Activated T-helper 2 cell treated with anti-CD3 and anti-CD28 coated beads, Interferon-gamma antibody, Interleukin-2, Interleukin-4, amounts not matched to agents 10 μg/mL and 5 μg/mL and 100 μg/mL, durations not matched to agents 14 hours and 24 hours and 36 hours (primary cell): ENCODE measurements at regions not wholly inside any gene's neighbourhood (a gene's known extent, or its start where the extent isn't known, plus 50 kb on each side); places are given as distances from the start of the nearest gene placed in this dataset.

Experiments used
- DNase-seq: peaks from one replicate; pipeline ENCODE4 v3.0.0; 2021; ENCODE audit warnings: low spot score
- H3K27ac Mint-ChIP-seq: one replicate; pipeline ENCODE4 v1.8.0; 2021; ENCODE audit warnings: mixed read lengths
- H3K27me3 Mint-ChIP-seq: one replicate; pipeline ENCODE4 v1.8.0; 2021; ENCODE audit warnings: low read depth, mixed read lengths
- H3K36me3 Mint-ChIP-seq: one replicate; pipeline ENCODE4 v1.8.0; 2021; ENCODE audit warnings: low read depth, mixed read lengths
- H3K4me1 Mint-ChIP-seq: one replicate; pipeline ENCODE4 v1.8.0; 2021; ENCODE audit warnings: low read depth, mixed read lengths
- H3K4me3 Mint-ChIP-seq: one replicate; pipeline ENCODE4 v1.8.0; 2021; ENCODE audit warnings: low read depth, mild to moderate bottlenecking, moderate library complexity, mixed read lengths
- H3K9me3 Mint-ChIP-seq: one replicate; pipeline ENCODE4 v1.8.0; 2021; ENCODE audit warnings: mixed read lengths
- intact Hi-C: fragments of 100-400 bp; cut with micrococcal nuclease; formaldehyde crosslinking; loops from one replicate; pipeline ENCODE4 v1.15.1; 2023

DNA sequence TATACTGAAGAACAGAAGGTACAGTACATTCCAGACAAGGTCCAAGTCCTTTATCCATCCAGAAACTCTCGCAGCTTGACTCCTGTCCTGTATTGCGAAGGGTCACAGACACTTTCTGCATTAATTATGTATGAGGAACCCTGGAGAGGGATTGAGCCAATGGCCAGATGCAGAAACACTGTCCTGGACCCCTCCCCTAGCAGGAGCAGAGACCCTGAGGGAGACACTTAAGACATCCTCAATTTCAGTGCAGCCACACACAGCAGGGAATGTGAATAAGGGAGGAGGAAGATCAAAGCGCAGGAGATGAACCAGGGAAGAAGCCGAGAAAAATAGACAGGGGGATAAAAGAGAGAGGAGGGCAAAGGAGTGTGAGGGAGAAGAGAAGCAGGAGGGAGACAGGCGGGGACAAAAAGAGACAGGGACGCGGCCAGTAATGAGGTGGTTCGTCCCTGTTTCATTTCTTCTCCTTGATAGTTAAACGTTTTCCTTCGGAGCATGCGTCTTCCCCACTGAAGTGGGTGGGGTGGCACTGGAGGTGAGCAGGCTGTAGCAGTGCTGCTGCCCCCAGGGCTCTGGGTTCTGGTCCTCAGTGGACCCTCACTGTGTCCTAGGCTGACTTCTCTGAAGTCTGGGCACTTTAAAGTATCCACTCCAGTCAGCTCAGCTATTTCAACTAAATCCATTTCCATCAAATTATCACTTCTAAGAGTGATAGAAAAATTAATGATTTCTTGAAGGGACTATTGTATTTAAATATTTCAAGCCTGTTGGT, 356.4 kb upstream of the NOCT start:
- H3K36me3 Mint-ChIP-seq, result no peaks in the 10 kb centered on the region
- H3K9me3 Mint-ChIP-seq, result no peaks in the 10 kb centered on the region
- H3K4me1 Mint-ChIP-seq, result no peaks in the 10 kb centered on the region
- no peak overlapping the region for H3K27ac Mint-ChIP-seq
- intact Hi-C loops, result no loop called here
- H3K4me3 Mint-ChIP-seq, result no peak overlapping the region
- no peaks in the 10 kb centered on the region for H3K27me3 Mint-ChIP-seq
- no peak for DNase-seq

- Mint-ChIP-seq H3K27ac (no peak overlapping the region), H3K4me3 (no peak overlapping the region), H3K27me3 (no peaks in the 10 kb centered on the region), H3K36me3 (no peaks in the 10 kb centered on the region), H3K4me1 (no peaks in the 10 kb centered on the region), H3K9me3 (no peaks in the 10 kb centered on the region)
- DNase-seq, result no peak
- intact Hi-C loops, result no loop called here
These were observed 357.1 kb upstream of the NOCT start for GRCh38 chr4:138658518-138658917.

- Mint-ChIP-seq H3K9me3 (no peaks in the 10 kb centered on the region), H3K36me3 (no peaks in the 10 kb centered on the region), H3K27me3 (no peaks in the 10 kb centered on the region), H3K27ac (no peak overlapping the region), H3K4me1 (no peaks in the 10 kb centered on the region), H3K4me3 (no peak overlapping the region)
- DNase-seq, result no peak
- intact Hi-C loops, result no loop called here
These were observed 358.6 kb upstream of the NOCT start for GRCh38 chr4:138656990-138657389.

- Mint-ChIP-seq H3K9me3 (no peaks in the 10 kb centered on the region), H3K4me3 (no peak overlapping the region), H3K4me1 (no peaks in the 10 kb centered on the region), H3K27me3 (no peaks in the 10 kb centered on the region), H3K36me3 (no peaks in the 10 kb centered on the region), H3K27ac (no peak overlapping the region)
- DNase-seq, result no peak
- intact Hi-C loops, result no loop called here
These were observed 359.6 kb upstream of the NOCT start for GRCh38 chr4:138655985-138656384.

DNA sequence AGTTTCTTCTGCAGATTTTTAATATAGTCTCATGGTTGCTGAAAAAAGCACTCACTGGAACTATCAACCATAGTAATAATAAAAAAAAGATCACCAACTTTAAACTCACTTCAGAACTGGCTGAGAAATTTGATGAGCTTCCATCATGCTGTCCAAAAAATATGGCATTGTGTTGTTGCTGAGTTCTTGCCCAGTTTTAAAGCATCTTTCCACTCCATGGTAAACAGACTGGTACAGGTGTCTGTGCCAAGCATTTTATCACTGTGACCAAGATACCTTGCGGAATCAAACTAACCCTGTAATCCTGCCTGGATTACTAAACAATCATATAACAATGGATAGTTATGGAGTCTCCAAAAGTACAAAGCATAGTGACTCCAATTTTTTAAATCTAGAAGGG, 360.3 kb upstream of the NOCT start:
- H3K27me3 Mint-ChIP-seq, result no peaks in the 10 kb centered on the region
- no peak for DNase-seq
- H3K9me3 Mint-ChIP-seq, result no peaks in the 10 kb centered on the region
- H3K4me1 Mint-ChIP-seq, result no peaks in the 10 kb centered on the region
- no peak overlapping the region for H3K4me3 Mint-ChIP-seq
- H3K27ac Mint-ChIP-seq, result no peak overlapping the region
- no peaks in the 10 kb centered on the region for H3K36me3 Mint-ChIP-seq
- intact Hi-C loops, result no loop called here

DNA sequence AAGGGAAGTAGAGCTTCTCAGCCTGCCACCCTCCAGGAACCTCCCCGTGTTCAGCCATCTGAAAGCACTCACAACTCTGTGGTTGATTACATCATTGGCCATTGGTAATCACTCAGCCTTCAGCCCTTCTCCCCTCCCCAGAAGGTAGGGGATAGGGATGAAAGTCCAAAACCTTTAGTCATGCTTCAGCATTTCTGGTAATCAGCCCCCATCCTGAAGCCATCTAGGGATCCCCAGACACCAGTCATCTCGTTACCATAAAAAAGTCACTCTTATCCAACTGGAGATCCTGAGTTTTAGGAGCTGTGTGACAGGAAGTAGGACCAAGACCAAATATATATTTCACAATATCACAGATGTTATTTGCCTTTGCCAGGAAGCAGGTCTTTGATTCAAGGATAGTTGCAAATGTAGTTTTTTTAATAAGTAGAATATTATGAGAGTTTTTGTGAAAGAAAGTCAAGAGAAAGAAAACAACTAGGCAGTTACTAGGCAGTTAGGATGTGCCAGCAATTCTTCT, 364.6 kb upstream of the NOCT start:
- Mint-ChIP-seq H3K9me3 (no peaks in the 10 kb centered on the region), H3K4me1 (no peaks in the 10 kb centered on the region), H3K27me3 (no peaks in the 10 kb centered on the region), H3K4me3 (no peak overlapping the region), H3K27ac (no peak overlapping the region), H3K36me3 (no peaks in the 10 kb centered on the region)
- intact Hi-C loops, result no loop called here
- no peak for DNase-seq

DNA sequence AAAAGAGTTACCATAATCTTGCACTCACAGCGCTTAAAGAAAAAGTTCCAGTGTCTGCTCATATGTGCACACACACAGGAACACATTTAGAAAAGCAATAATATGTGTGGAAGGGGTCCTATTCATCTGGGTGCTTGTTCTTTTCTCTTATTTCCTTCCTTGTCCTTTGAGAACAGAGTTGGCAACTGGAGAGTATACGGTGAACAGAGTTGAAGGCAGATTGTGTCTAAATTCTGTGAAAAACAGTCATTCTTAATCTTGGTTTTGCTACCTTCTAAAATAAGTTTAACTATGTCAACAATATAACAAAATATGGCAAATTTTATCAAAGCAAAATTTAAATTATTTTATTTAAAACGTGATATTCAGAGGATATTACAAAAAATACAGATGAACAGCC, 365.1 kb upstream of the NOCT start:
- Mint-ChIP-seq H3K27ac (no peak overlapping the region), H3K9me3 (no peaks in the 10 kb centered on the region), H3K4me1 (no peaks in the 10 kb centered on the region), H3K36me3 (no peaks in the 10 kb centered on the region), H3K27me3 (no peaks in the 10 kb centered on the region), H3K4me3 (no peak overlapping the region)
- no peak for DNase-seq
- intact Hi-C loops, result no loop called here

GRCh38 chr4:138647433-138647832, 368.1 kb upstream of the NOCT start:
- H3K36me3 Mint-ChIP-seq, result no peaks in the 10 kb centered on the region
- no peaks in the 10 kb centered on the region for H3K9me3 Mint-ChIP-seq
- no peaks in the 10 kb centered on the region for H3K4me1 Mint-ChIP-seq
- H3K4me3 Mint-ChIP-seq, result no peak overlapping the region
- no peak for DNase-seq
- H3K27ac Mint-ChIP-seq, result no peak overlapping the region
- H3K27me3 Mint-ChIP-seq, result no peaks in the 10 kb centered on the region
- intact Hi-C loops, result no loop called here

DNA sequence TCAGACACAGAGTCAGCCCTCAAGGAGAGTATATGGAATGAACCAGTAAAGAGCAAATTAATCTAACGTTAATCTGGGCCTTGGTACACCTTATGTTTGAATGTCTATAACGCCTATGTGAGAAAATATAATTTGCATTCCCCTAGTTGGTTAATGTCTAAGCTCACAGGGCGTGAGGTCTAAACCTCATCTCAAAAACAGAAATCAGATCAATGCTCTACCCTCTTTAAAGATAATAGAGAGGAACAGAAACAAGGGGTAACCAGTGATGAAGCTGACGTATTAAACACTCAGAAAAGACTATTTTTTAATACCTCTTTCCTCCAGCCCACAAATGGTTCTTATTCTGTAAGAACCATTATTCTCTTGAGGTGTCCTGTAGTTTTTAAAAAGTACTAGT, 369.2 kb upstream of the NOCT start:
- Mint-ChIP-seq H3K27me3 (no peaks in the 10 kb centered on the region), H3K36me3 (no peaks in the 10 kb centered on the region), H3K27ac (no peak overlapping the region), H3K4me3 (no peak overlapping the region), H3K9me3 (no peaks in the 10 kb centered on the region), H3K4me1 (no peaks in the 10 kb centered on the region)
- no peak for DNase-seq
- intact Hi-C loops, result no loop called here

GRCh38 chr4:138645289-138645688, 370.3 kb upstream of the NOCT start:
- intact Hi-C loops, result no loop called here
- Mint-ChIP-seq H3K4me3 (no peak overlapping the region), H3K9me3 (no peaks in the 10 kb centered on the region), H3K36me3 (no peaks in the 10 kb centered on the region), H3K27ac (no peak overlapping the region), H3K4me1 (no peaks in the 10 kb centered on the region), H3K27me3 (no peaks in the 10 kb centered on the region)
- DNase-seq, result no peak

DNA sequence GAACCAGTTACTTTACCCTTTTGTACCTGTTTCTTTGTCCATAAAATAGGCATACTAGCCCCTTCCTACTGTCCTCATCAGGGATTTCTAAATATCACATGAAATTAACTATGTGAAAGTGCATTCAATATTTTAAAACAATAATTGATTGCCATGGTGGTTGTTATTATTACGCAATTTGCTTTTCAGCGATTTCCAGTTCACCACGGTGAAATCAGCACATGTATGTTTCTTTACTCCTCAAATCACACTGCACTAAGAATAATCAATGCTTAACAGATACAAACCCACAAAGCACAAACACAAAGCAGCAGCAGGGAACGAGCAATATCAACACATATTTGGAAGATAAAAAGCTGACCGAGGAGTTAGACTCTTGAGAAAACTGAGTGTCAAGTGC, 371.3 kb upstream of the NOCT start:
- no peaks in the 10 kb centered on the region for H3K27me3 Mint-ChIP-seq
- DNase-seq, result no peak
- no peaks in the 10 kb centered on the region for H3K4me1 Mint-ChIP-seq
- no peaks in the 10 kb centered on the region for H3K9me3 Mint-ChIP-seq
- no peak overlapping the region for H3K4me3 Mint-ChIP-seq
- intact Hi-C loops, result no loop called here
- no peak overlapping the region for H3K27ac Mint-ChIP-seq
- H3K36me3 Mint-ChIP-seq, result no peaks in the 10 kb centered on the region

GRCh38 chr4:138643827-138644226, 371.8 kb upstream of the NOCT start:
- Mint-ChIP-seq H3K4me1 (no peaks in the 10 kb centered on the region), H3K4me3 (no peak overlapping the region), H3K9me3 (no peaks in the 10 kb centered on the region), H3K27me3 (no peaks in the 10 kb centered on the region), H3K27ac (no peak overlapping the region), H3K36me3 (no peaks in the 10 kb centered on the region)
- DNase-seq, result no peak
- intact Hi-C loops, result no loop called here

DNA sequence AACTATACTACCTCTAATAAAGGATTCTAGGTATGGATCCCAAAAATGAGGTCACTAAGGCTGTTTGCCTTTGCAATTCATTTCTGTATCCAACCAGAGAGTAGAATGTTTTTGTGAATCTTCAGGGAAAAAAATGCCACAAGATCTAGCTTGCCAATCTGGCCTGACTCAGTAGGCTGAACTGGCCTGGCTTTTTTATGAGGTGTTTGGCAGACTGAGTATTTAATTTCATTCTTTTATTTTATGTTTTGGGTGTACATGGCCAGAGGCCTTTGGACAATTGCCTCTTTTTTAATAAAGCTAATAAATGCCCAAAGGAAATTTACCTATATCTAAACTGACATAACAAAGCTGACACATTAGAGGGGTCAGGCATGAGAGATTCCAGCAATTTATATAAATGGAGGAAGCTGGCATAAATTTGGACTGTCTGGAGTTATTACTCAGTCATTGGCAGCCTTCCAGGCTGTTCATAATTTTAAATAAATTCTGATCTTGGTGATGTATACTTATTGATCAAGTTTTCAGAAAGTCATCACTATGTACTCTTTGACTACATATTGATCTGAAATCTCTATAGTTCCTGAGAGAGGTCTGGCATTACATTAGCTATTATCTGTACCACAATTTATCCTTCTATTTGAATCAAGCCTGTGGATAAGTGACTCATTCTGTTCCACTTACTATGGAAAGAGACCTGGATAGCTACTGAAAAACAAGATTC, 376.4 kb upstream of the NOCT start:
- Mint-ChIP-seq H3K27me3 (no peaks in the 10 kb centered on the region), H3K27ac (no peak overlapping the region), H3K36me3 (no peaks in the 10 kb centered on the region), H3K4me1 (no peaks in the 10 kb centered on the region), H3K9me3 (no peaks in the 10 kb centered on the region), H3K4me3 (no peak overlapping the region)
- no peak for DNase-seq
- intact Hi-C loops, result no loop called here
